GDM1 (cell line): ENCODE measurements at regions not wholly inside any gene's neighbourhood (a gene's known extent, or its start where the extent isn't known, plus 50 kb on each side); places are given as distances from the start of the nearest gene placed in this dataset.
A peak's percentile ranks its signal among the peaks of the same experiment; 100 is the strongest.

ENCODE experiments used
- DNase-seq: peaks from one replicate; lab custom pipeline; 2025; lab: John Stamatoyannopoulos, UW

DNA sequence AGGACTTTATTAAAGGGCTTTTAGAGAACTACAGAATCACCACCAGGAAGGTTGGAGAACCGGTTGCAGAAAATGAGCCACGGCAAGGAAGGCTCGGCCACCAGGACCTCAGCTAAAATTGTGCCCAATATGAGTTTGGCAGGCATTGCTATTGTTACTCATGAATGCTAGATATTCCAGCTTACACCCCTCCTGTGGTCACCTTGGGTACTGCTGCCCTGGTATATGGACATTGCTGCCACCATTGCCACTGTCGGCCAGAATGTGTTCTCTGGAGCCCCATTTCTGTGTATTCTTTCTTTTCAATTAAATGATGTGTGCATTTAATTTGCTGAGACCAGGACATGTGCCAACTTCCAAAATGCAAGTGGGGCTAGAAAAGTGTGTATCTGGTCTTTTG is 626.7 kb upstream of the BOD1L1 start:
- no peak for DNase-seq

- no peak for DNase-seq
These were observed 627.4 kb upstream of the BOD1L1 start for GRCh38 chr4:14254926-14255325.

- DNase-seq, result no peak
These were observed 630.4 kb upstream of the BOD1L1 start for GRCh38 chr4:14257903-14258302.

DNA sequence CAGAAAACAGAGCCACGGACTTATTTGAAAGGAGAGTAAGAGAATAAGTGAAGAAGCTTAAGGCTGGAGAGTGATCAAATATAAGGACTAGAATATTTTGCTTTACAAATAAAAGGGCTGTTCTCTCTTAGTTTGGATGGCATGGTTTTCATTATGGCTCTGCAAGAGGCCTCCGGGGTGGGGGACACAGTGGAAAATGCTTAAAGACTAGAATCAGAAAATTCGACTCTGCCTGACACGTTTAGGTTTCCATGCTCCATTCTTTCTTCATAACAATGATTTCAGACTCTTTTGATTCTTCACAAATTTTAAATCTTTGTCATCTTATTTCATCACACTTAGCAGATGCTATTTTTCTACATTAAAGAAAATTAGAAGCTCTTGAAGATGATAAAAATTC is 632.4 kb upstream of the BOD1L1 start:
- DNase-seq, result no peak

- no peak for DNase-seq
These were observed 633.1 kb upstream of the BOD1L1 start for GRCh38 chr4:14260591-14260990.

GRCh38 chr4:14262221-14262620 is 634.7 kb upstream of the BOD1L1 start:
- DNase-seq, result no peak

- DNase-seq, result no peak
These were observed 636.9 kb upstream of the BOD1L1 start for GRCh38 chr4:14264437-14264836.

- DNase-seq, result no peak
These were observed 638.1 kb upstream of the BOD1L1 start for GRCh38 chr4:14265651-14266050.

- DNase-seq, result no peak
These were observed 640.0 kb upstream of the BOD1L1 start for GRCh38 chr4:14267373-14268060.

DNA sequence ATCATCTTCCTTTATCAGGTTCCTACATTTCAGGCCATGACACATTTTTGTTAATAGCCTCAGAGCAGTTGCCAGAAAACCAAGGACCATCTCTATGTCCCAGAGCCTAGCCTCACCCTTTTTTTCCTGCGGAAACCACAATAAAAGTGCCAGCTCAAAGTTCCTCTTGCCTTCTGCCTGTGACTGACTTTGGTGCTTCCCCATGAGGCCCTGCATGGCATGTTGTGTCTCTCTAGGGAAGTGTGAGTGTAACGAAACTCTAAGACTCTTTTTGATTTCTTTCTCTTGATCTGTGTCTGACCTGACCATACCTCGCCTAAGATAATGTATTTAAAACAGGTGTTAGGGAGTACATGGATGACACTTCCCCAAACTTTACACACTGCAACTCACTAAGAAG is 642.3 kb upstream of the BOD1L1 start:
- peak; percentile 89 for DNase-seq

GRCh38 chr4:14272206-14272605 is 644.7 kb upstream of the BOD1L1 start:
- DNase-seq, result peak; percentile 2

GRCh38 chr4:14277505-14277904 is 650.0 kb upstream of the BOD1L1 start:
- DNase-seq, result no peak

GRCh38 chr4:14280567-14280966 is 653.0 kb upstream of the BOD1L1 start:
- no peak for DNase-seq

GRCh38 chr4:14284578-14284977 is 657.1 kb upstream of the BOD1L1 start:
- no peak for DNase-seq

GRCh38 chr4:14289708-14290107 is 662.2 kb upstream of the BOD1L1 start:
- no peak for DNase-seq

DNA sequence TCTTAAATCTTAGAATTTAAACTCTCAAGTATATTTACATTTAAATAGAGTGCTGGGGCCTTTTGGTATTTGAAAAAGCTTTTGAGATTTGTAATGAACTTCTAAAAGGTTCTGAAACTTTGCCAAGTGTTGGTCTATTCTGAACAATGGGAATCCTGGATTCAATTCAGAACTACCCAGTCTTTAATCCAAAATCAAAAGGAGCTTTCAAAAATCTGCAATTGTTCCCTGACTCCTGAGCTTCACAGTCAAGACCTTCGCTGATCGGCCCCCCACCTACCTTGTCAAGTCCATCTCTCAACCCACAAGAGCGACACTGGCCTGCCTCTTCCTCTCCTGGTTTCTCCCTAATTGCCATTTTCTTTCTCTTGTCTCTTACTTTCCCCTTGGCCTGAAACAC is 666.1 kb upstream of the BOD1L1 start:
- DNase-seq, result no peak

- no peak for DNase-seq
These were observed 667.1 kb upstream of the BOD1L1 start for GRCh38 chr4:14294611-14295010.

GRCh38 chr4:14299166-14299565 is 671.6 kb upstream of the BOD1L1 start:
- no peak for DNase-seq

DNA sequence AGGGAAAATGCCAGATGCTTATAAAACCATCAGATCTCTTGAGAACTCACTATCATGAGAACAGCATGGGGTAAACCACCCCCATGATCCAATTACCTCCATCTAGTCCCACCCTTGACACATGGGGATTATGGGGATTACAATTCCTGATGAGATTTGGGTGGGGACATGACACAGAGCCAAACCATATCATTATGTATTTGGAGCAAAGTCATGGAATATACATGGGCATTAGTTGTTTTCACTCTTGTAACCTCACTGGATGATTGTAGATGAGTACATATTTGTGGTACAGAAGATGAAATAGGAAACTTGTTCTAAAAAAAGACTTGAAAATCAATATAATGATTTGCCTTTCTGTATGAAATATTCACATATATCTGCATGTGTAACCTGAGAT is 674.5 kb upstream of the BOD1L1 start:
- no peak for DNase-seq

DNA sequence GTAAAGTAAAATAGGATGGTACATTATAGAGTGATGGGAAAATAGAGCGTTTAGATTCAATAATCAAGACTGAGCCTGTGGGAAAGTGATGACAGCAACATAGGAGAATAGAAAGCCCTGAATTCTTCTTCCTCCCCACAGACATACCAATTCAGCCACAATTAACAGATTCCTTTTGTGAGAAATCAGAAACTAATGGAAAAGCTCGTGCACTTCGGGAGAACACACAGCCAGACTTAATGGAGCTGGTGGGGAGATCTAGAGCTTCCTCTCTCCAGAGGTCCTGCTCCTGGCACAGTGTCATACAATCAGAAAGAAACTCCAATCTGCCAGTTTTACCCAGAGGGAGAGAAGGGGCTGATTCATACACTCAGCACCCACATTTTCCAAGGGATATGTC is 676.3 kb upstream of the BOD1L1 start:
- no peak for DNase-seq

- no peak for DNase-seq
These were observed 680.7 kb upstream of the BOD1L1 start for GRCh38 chr4:14308229-14308651.

GRCh38 chr4:14309431-14309830 is 681.9 kb upstream of the BOD1L1 start:
- DNase-seq, result no peak

- no peak for DNase-seq
These were observed 686.2 kb upstream of the BOD1L1 start for GRCh38 chr4:14313757-14314156.

DNA sequence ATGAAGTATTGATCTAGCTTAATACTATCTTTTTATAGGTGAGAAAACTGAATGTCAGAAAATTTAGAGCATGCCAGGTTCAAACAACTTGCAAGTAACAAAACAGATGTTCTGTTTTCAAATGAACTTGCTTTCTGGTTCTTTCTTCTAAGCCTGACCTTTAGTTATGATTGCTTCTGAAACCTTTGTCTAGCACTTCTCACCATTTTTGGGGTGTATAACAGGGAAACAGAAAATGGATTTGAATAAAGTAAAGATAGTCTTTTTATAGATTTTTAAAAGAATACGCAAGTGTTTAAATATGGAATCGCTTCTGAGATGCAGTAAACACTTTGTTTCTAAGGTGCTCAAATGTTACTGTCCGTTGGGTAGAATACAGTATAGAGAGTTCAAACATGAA is 687.2 kb upstream of the CPEB2 start:
- no peak for DNase-seq

DNA sequence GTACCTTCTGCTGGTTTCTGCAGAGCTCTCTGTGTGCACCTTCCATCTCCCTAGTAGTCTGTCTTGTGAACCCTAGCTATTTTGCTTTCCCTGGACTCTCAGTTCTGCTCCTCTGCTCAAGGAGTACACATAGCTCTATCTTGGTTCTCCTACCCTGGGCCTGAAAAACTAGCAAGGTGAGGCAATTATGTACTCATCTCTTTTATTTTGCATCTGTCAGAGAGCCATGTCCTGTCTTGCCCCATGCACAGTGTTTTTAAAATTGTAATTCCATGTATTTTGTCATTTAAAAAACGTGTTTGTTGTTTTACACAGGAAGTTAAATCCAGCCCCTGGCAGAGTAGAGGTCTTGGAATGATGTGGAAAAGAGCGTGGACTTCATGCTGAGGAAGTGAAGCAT is 684.9 kb upstream of the CPEB2 start:
- DNase-seq, result no peak
